H9 (cell line): ENCODE measurements at regions not wholly inside any gene's neighbourhood (a gene's known extent, or its start where the extent isn't known, plus 50 kb on each side); places are given as distances from the start of the nearest gene placed in this dataset.

Experiments
- DNase-seq: peaks from one replicate; pipeline ENCODE4 v3.0.0-alpha.2; 2017
- H2AFZ ChIP-seq: one replicate; pipeline ENCODE4 v1.6.1; 2013; ENCODE audit warnings: mild to moderate bottlenecking, low read length, control low read depth, moderate library complexity
- H2AK5ac ChIP-seq: 2 replicates; pipeline ENCODE4 v1.6.1; 2013; ENCODE audit warnings: low read length, control low read depth, mixed read lengths; ENCODE audit not compliant: insufficient read length
- H2BK120ac ChIP-seq: one replicate; pipeline ENCODE4 v1.6.1; 2013; ENCODE audit warnings: low read depth, mild to moderate bottlenecking, low read length, control low read depth, inconsistent platforms; ENCODE audit not compliant: poor library complexity, severe bottlenecking
- H2BK12ac ChIP-seq: 2 replicates; pipeline ENCODE4 v1.6.1; 2013; ENCODE audit warnings: low read length, control low read depth, mixed read lengths, low read depth; ENCODE audit not compliant: insufficient read length
- H2BK15ac ChIP-seq: 2 replicates; pipeline ENCODE4 v1.6.1; 2013; ENCODE audit warnings: low read depth, low read length, control low read depth
- H2BK20ac ChIP-seq: one replicate; pipeline ENCODE4 v1.6.1; 2013; ENCODE audit warnings: low read depth, mild to moderate bottlenecking, low read length, control low read depth, inconsistent platforms; ENCODE audit not compliant: poor library complexity, severe bottlenecking
- H2BK5ac ChIP-seq: 2 replicates; pipeline ENCODE4 v1.6.1; 2013; ENCODE audit warnings: low read length, control low read depth, mixed read lengths; ENCODE audit not compliant: insufficient read length
- H3K14ac ChIP-seq: 2 replicates; pipeline ENCODE4 v1.6.1; 2013; ENCODE audit warnings: low read length, control low read depth; ENCODE audit not compliant: insufficient read depth
- H3K18ac ChIP-seq: 2 replicates; pipeline ENCODE4 v1.6.1; 2013; ENCODE audit warnings: low read depth, mild to moderate bottlenecking, mixed read lengths, low read length, control low read depth; ENCODE audit not compliant: insufficient read length
- H3K23ac ChIP-seq: 2 replicates; pipeline ENCODE4 v1.6.1; 2013; ENCODE audit warnings: low read length, control low read depth, mixed read lengths, low read depth; ENCODE audit not compliant: insufficient read length
- H3K23me2 ChIP-seq: 2 replicates; pipeline ENCODE4 v1.6.1; 2013; ENCODE audit warnings: low read depth, mild to moderate bottlenecking, mixed read lengths, low read length, control low read depth; ENCODE audit not compliant: insufficient read length, poor library complexity, severe bottlenecking
- H3K27ac ChIP-seq: 2 replicates; pipeline ENCODE4 v1.5.1; 2013; ENCODE audit warnings: low read length, control low read depth, mixed read lengths, low read depth; ENCODE audit not compliant: insufficient read length
- H3K27me3 ChIP-seq: 2 replicates; pipeline ENCODE4 v1.6.1; 2013; ENCODE audit warnings: low read length, control low read depth, inconsistent platforms; ENCODE audit not compliant: insufficient read depth
- H3K4ac ChIP-seq: 2 replicates; pipeline ENCODE4 v1.6.1; 2013; ENCODE audit warnings: low read depth, mild to moderate bottlenecking, control low read depth, inconsistent platforms, low read length, moderate library complexity
- H3K4me1 ChIP-seq: 2 replicates; pipeline ENCODE4 v1.6.1; 2013; ENCODE audit warnings: low read length, control low read depth, inconsistent platforms; ENCODE audit not compliant: insufficient read depth
- H3K4me2 ChIP-seq: 2 replicates; pipeline ENCODE4 v1.6.1; 2013; ENCODE audit warnings: low read length, control low read depth, mixed read lengths; ENCODE audit not compliant: insufficient read length, insufficient read depth
- H3K56ac ChIP-seq: 2 replicates; pipeline ENCODE4 v1.6.1; 2013; ENCODE audit warnings: low read depth, mild to moderate bottlenecking, mixed read lengths, low read length, control low read depth; ENCODE audit not compliant: insufficient read length
- H3K79me1 ChIP-seq: 2 replicates; pipeline ENCODE4 v1.6.1; 2013; ENCODE audit warnings: low read depth, mild to moderate bottlenecking, moderate library complexity, low read length, control low read depth, inconsistent platforms; ENCODE audit not compliant: insufficient read depth, poor library complexity, severe bottlenecking
- H3K79me2 ChIP-seq: 2 replicates; pipeline ENCODE4 v1.6.1; 2013; ENCODE audit warnings: low read length, control low read depth, inconsistent platforms; ENCODE audit not compliant: insufficient read depth
- H3K9ac ChIP-seq: 2 replicates; pipeline ENCODE4 v1.6.1; 2013; ENCODE audit warnings: low read length, control low read depth, mixed read lengths; ENCODE audit not compliant: insufficient read length; ENCODE audit errors: extremely low read depth
- H3K9me3 ChIP-seq: one replicate; pipeline ENCODE4 v1.6.1; 2013; ENCODE audit warnings: low read depth, low read length, inconsistent platforms; ENCODE audit not compliant: control insufficient read depth
- H3T11ph ChIP-seq: one replicate; pipeline ENCODE4 v1.6.1; 2013; ENCODE audit warnings: mild to moderate bottlenecking, low read length, control low read depth, inconsistent platforms
- H4K20me1 ChIP-seq: one replicate; pipeline ENCODE4 v1.6.1; 2013; ENCODE audit not compliant: control insufficient read depth, insufficient read length, insufficient read depth
- H4K5ac ChIP-seq: 2 replicates; pipeline ENCODE4 v1.6.1; 2013; ENCODE audit warnings: low read depth, mild to moderate bottlenecking, mixed read lengths, low read length, control low read depth; ENCODE audit not compliant: insufficient read length
- H4K8ac ChIP-seq: replicated peaks from 2 replicates; pipeline ENCODE4 v1.6.1; 2013; ENCODE audit warnings: low read length, control low read depth, mixed read lengths, low read depth; ENCODE audit not compliant: insufficient read length
- H4K91ac ChIP-seq: 2 replicates; pipeline ENCODE4 v1.6.1; 2013; ENCODE audit warnings: low read depth, mild to moderate bottlenecking, moderate library complexity, mixed read lengths, low read length, control low read depth; ENCODE audit not compliant: insufficient read length
- H3K27ac Mint-ChIP-seq, 3 experiments: 2 replicates in 2 of 3; 3 replicates in 1 of 3; pipeline ENCODE4 v1.8.0; 2020 to 2021; ENCODE audit warnings: mixed read lengths in 3 of 3, mild to moderate bottlenecking in 1 of 3, moderate library complexity in 1 of 3
- H3K27me3 Mint-ChIP-seq: 2 replicates; pipeline ENCODE4 v1.8.0; 2021; ENCODE audit warnings: low read depth, mild to moderate bottlenecking, moderate library complexity, mixed read lengths
- H3K36me3 Mint-ChIP-seq, 3 experiments: 2 replicates in 2 of 3; 3 replicates in 1 of 3; pipeline ENCODE4 v1.8.0; 2020 to 2021; ENCODE audit warnings: low read depth in 3 of 3, mixed read lengths in 3 of 3; ENCODE audit not compliant: insufficient read depth in 1 of 3
- H3K4me1 Mint-ChIP-seq, 2 experiments: 2 replicates each; pipeline ENCODE4 v1.8.0; 2020; ENCODE audit warnings: mixed read lengths in 2 of 2
- H3K4me3 Mint-ChIP-seq, 2 experiments: 2 replicates in 1 of 2; 3 replicates in 1 of 2; pipeline ENCODE4 v1.8.0; 2020 to 2021; ENCODE audit warnings: mild to moderate bottlenecking in 2 of 2, mixed read lengths in 2 of 2, moderate library complexity in 1 of 2
- H3K9me3 Mint-ChIP-seq, 2 experiments: 2 replicates in 1 of 2; 3 replicates in 1 of 2; pipeline ENCODE4 v1.8.0; 2020; ENCODE audit warnings: mild to moderate bottlenecking in 2 of 2, mixed read lengths in 2 of 2, moderate library complexity in 1 of 2
- WGBS: extraction: QIAGEN DNeasy Blood & Tissue Kit; methylation state at CpG from one replicate; pipeline ENCODE4 v1.1.7; 2013; ENCODE audit warnings: missing lambda C conversion rate, low lambda C conversion rate, mixed read lengths; ENCODE audit not compliant: insufficient read length; ENCODE audit errors: extremely low coverage; 5-methylcytosine and 5-hydroxymethylcytosine counted together
- TF ChIP-seq, protein P1 (sequence below): fragments of 200-600 bp; sonication (generic); conservative IDR thresholded peaks from 3 replicates; pipeline ENCODE4 v1.8.0; 2021; ENCODE audit warnings: antibody characterized with exemption, mild to moderate bottlenecking

DNA sequence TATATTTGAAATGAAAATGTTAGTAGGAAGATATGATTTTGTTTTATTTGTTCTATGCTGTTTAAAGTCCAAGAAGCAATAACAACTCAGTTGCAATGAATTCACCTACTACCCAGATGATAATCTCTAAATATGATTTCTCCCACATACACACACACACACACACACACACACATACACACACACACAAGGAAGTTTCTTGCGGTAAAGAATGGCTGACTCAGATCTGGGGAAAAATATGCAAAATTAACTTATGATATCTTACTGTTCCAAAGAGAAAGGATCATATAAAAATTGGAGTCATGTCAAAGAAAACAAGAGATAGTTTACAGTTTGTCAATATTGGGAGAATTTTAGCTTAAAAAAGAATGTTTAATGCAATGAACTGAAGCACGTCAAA lies 456.7 kb downstream of the SLC16A7 start:
- Histone ChIP-seq H3K9ac (no peak overlapping the region), H3K56ac (no peak overlapping the region), H3K27ac (no peak overlapping the region), H2BK15ac (no peak overlapping the region), H2BK20ac (no peak overlapping the region), H3K14ac (no peak overlapping the region), H2BK12ac (no peak overlapping the region), H3K27me3 (no peaks in the 10 kb centered on the region), H2AFZ (no peak overlapping the region), H4K8ac (no peak overlapping the region), H3K9me3 (no peaks in the 10 kb centered on the region), H3K4ac (no peak overlapping the region), H4K20me1 (no peaks in the 10 kb centered on the region), H4K91ac (no peak overlapping the region), H3K23me2 (no peaks in the 10 kb centered on the region), H3K23ac (no peak overlapping the region), H3K4me1 (no peaks in the 10 kb centered on the region), H4K5ac (no peak overlapping the region), H3K4me2 (no peak overlapping the region), H3T11ph (no peak overlapping the region), H3K79me1 (no peaks in the 10 kb centered on the region), H3K18ac (no peak overlapping the region), H2BK5ac (no peak overlapping the region), H3K79me2 (no peaks in the 10 kb centered on the region), H2BK120ac (no peak overlapping the region), H2AK5ac (no peak overlapping the region)
- H3K27me3 Mint-ChIP-seq, result no peaks in the 10 kb centered on the region
- no peaks in the 10 kb centered on the region for H3K4me1 Mint-ChIP-seq
- no peak overlapping the region for H3K27ac Mint-ChIP-seq
- H3K36me3 Mint-ChIP-seq, result no peaks in the 10 kb centered on the region
- TF ChIP-seq, protein P1, sequence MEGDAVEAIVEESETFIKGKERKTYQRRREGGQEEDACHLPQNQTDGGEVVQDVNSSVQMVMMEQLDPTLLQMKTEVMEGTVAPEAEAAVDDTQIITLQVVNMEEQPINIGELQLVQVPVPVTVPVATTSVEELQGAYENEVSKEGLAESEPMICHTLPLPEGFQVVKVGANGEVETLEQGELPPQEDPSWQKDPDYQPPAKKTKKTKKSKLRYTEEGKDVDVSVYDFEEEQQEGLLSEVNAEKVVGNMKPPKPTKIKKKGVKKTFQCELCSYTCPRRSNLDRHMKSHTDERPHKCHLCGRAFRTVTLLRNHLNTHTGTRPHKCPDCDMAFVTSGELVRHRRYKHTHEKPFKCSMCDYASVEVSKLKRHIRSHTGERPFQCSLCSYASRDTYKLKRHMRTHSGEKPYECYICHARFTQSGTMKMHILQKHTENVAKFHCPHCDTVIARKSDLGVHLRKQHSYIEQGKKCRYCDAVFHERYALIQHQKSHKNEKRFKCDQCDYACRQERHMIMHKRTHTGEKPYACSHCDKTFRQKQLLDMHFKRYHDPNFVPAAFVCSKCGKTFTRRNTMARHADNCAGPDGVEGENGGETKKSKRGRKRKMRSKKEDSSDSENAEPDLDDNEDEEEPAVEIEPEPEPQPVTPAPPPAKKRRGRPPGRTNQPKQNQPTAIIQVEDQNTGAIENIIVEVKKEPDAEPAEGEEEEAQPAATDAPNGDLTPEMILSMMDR, result no peak
- H3K9me3 Mint-ChIP-seq, result no peaks in the 10 kb centered on the region
- WGBS, result no CpG with 5 or more reads among the region's 2 CpGs
- DNase-seq, result no peak
- no peak overlapping the region for H3K4me3 Mint-ChIP-seq
